GM23338 (cell line): ENCODE measurements at regions not wholly inside any gene's neighbourhood (a gene's known extent, or its start where the extent isn't known, plus 50 kb on each side); places are given as distances from the start of the nearest gene placed in this dataset.

ENCODE experiments used
- ATAC-seq: fragments of 200-7000 bp; cut with Tn5 transposase; 3 replicates; pipeline ENCODE4 v1.9.1; 2020
- DNase-seq: peaks from one replicate; pipeline ENCODE4 v3.0.0-alpha.2; 2015; ENCODE audit warnings: low spot score
- H2AFZ ChIP-seq: fragments of 200-600 bp; sonication (generic); 2 replicates; pipeline ENCODE4 v1.8.0; 2016; ENCODE audit warnings: antibody characterized with exemption, mild to moderate bottlenecking, moderate library complexity
- H3F3A ChIP-seq: fragments of 200-600 bp; sonication (generic); replicated peaks from 2 replicates; pipeline ENCODE4 v1.8.0; 2017; ENCODE audit warnings: antibody characterized with exemption, mixed run types, low read depth
- H3K27ac ChIP-seq: fragments of 200-600 bp; sonication (generic); 2 replicates; pipeline ENCODE4 v1.6.1; 2016; ENCODE audit warnings: low read depth
- H3K27me3 ChIP-seq: fragments of 200-600 bp; sonication (generic); 2 replicates; pipeline ENCODE4 v1.8.0; 2016; ENCODE audit warnings: mild to moderate bottlenecking, mixed run types, moderate library complexity; ENCODE audit not compliant: insufficient read depth
- H3K36me3 ChIP-seq: fragments of 200-600 bp; sonication (generic); 2 replicates; pipeline ENCODE4 v1.8.0; 2016; ENCODE audit warnings: mild to moderate bottlenecking; ENCODE audit not compliant: insufficient read depth
- H3K4me1 ChIP-seq: fragments of 200-600 bp; sonication (generic); 2 replicates; pipeline ENCODE4 v1.8.0; 2016; ENCODE audit warnings: mild to moderate bottlenecking, moderate library complexity; ENCODE audit not compliant: insufficient read depth
- H3K4me2 ChIP-seq: fragments of 200-600 bp; sonication (generic); 2 replicates; pipeline ENCODE4 v1.7.1; 2017; ENCODE audit warnings: mixed run types
- H3K4me3 ChIP-seq: fragments of 200-600 bp; sonication (generic); 2 replicates; pipeline ENCODE4 v1.6.1; 2016; ENCODE audit warnings: mixed run types
- H3K79me2 ChIP-seq: fragments of 200-600 bp; sonication (generic); replicated peaks from 2 replicates; pipeline ENCODE4 v1.8.0; 2017; ENCODE audit warnings: mild to moderate bottlenecking; ENCODE audit not compliant: insufficient read depth
- H3K9me2 ChIP-seq: fragments of 200-600 bp; sonication (generic); 2 replicates; pipeline ENCODE4 v1.8.0; 2017; ENCODE audit not compliant: insufficient read depth
- H4K20me1 ChIP-seq: fragments of 200-600 bp; sonication (generic); replicated peaks from 2 replicates; pipeline ENCODE4 v1.8.0; 2017; ENCODE audit warnings: mild to moderate bottlenecking; ENCODE audit not compliant: insufficient read depth
- H3K27ac Mint-ChIP-seq: 2 replicates; pipeline ENCODE4 v1.8.0; 2020; ENCODE audit warnings: inconsistent platforms, mild to moderate bottlenecking, moderate library complexity, mixed read lengths
- H3K27me3 Mint-ChIP-seq: 3 replicates; pipeline ENCODE4 v1.8.0; 2022; ENCODE audit warnings: low read depth, mild to moderate bottlenecking, moderate library complexity, mixed read lengths, inconsistent platforms; ENCODE audit not compliant: insufficient read depth, poor library complexity
- H3K36me3 Mint-ChIP-seq: 3 replicates; pipeline ENCODE4 v1.8.0; 2021; ENCODE audit warnings: low read depth, mild to moderate bottlenecking, inconsistent platforms, moderate library complexity, mixed read lengths
- H3K4me1 Mint-ChIP-seq: 3 replicates; pipeline ENCODE4 v1.8.0; 2020; ENCODE audit warnings: mild to moderate bottlenecking, inconsistent platforms, mixed read lengths
- H3K4me3 Mint-ChIP-seq: 3 replicates; pipeline ENCODE4 v1.8.0; 2021; ENCODE audit warnings: moderate library complexity, mild to moderate bottlenecking, inconsistent platforms, mixed read lengths
- H3K9me3 Mint-ChIP-seq: 3 replicates; pipeline ENCODE4 v1.8.0; 2020; ENCODE audit warnings: moderate library complexity, mild to moderate bottlenecking, inconsistent platforms, mixed read lengths
- CREB1 ChIP-seq: fragments of 250-450 bp; sonication (Bioruptor Pico); IDR thresholded peaks from 2 replicates; pipeline ENCODE4 v1.5.0; 2020; ENCODE audit warnings: low read depth, mild to moderate bottlenecking, moderate library complexity
- EZH2 ChIP-seq: fragments of 200-600 bp; sonication (generic); IDR thresholded peaks from one replicate; pipeline ENCODE4 v1.8.0; 2017; ENCODE audit warnings: antibody characterized with exemption, mild to moderate bottlenecking, low read depth; ENCODE audit not compliant: unreplicated experiment
- JUNB ChIP-seq: IDR thresholded peaks from one replicate; pipeline ENCODE4 v1.6.1; 2016; ENCODE audit warnings: antibody characterized with exemption; ENCODE audit not compliant: unreplicated experiment
- NANOG ChIP-seq: IDR thresholded peaks from 2 replicates; pipeline ENCODE4 v1.6.1; 2016; ENCODE audit warnings: antibody characterized with exemption, borderline replicate concordance
- POLR2AphosphoS5 ChIP-seq: IDR thresholded peaks from 2 replicates; pipeline ENCODE4 v1.6.1; 2016; ENCODE audit warnings: antibody characterized with exemption, low read depth
- REST ChIP-seq: IDR thresholded peaks from one replicate; pipeline ENCODE4 v1.6.1; 2018; ENCODE audit warnings: antibody characterized with exemption; ENCODE audit not compliant: unreplicated experiment
- ZNF114 ChIP-seq: fragments of 250-450 bp; sonication (Bioruptor Pico); IDR thresholded peaks from 2 replicates; pipeline ENCODE4 v1.5.0; 2020; ENCODE audit warnings: mild to moderate bottlenecking, moderate library complexity
- ZNF331 ChIP-seq: fragments of 250-450 bp; sonication (Bioruptor Pico); IDR thresholded peaks from 2 replicates; pipeline ENCODE4 v1.5.0; 2020; ENCODE audit warnings: low read depth, mild to moderate bottlenecking, moderate library complexity
- ZNF462 ChIP-seq: fragments of 250-450 bp; sonication (Bioruptor Pico); IDR thresholded peaks from 2 replicates; pipeline ENCODE4 v1.5.0; 2020; ENCODE audit warnings: mild to moderate bottlenecking, moderate library complexity
- TF ChIP-seq, protein P1 (sequence below): IDR thresholded peaks from 2 replicates; pipeline ENCODE4 v1.6.1; 2016; ENCODE audit warnings: antibody characterized with exemption

- TF ChIP-seq, protein P1, sequence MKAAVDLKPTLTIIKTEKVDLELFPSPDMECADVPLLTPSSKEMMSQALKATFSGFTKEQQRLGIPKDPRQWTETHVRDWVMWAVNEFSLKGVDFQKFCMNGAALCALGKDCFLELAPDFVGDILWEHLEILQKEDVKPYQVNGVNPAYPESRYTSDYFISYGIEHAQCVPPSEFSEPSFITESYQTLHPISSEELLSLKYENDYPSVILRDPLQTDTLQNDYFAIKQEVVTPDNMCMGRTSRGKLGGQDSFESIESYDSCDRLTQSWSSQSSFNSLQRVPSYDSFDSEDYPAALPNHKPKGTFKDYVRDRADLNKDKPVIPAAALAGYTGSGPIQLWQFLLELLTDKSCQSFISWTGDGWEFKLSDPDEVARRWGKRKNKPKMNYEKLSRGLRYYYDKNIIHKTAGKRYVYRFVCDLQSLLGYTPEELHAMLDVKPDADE: no peak
- TF ChIP-seq JUNB (no peak), CREB1 (CRISPR knock-in tag) (no peak), REST (no peak), EZH2 (no peak), POLR2AphosphoS5 (no peak)
These were observed 209.1 kb upstream of the CXCL12 start (continued) for GRCh38 chr10:44593952-44594351.

DNA sequence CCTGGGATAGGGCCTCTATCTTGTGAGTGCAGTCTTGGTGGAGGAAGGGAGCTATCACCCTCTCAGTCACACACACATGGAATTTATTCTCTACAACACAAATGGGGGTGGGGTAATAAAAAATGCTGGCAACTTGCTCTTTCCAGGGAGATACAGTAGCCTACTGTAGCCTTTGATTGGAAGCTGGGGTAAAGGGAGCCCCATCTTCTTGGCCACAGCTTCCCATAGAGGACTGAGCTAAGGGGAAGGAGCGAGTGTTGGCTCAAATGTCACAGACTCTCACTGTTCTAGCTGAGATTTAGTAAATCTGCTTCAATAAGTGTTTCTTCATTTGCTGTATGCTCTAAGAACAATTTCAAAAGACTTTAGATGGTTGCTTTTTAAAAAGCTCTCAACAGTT, 222.2 kb upstream of the CXCL12 start:
- H3K9me2 ChIP-seq: no peaks in the 10 kb centered on the region; the same call in 1 of the 2 replicates
- no peaks in the 10 kb centered on the region for H3K36me3 ChIP-seq
- H3K36me3 Mint-ChIP-seq: no peaks in the 10 kb centered on the region
- H3F3A ChIP-seq: no peaks in the 10 kb centered on the region
- no peaks in the 10 kb centered on the region; the same call in 2 of the 3 replicates for H3K4me1 Mint-ChIP-seq
- H3K4me3 Mint-ChIP-seq: no peak overlapping the region
- H3K4me2 ChIP-seq: no peak overlapping the region
- no peak for ATAC-seq
- no peak for DNase-seq
- no peak overlapping the region for H3K27ac ChIP-seq
- no peaks in the 10 kb centered on the region for H4K20me1 ChIP-seq
- H3K27ac Mint-ChIP-seq: no peak overlapping the region
- H3K4me1 ChIP-seq: no peaks in the 10 kb centered on the region
- H3K9me3 Mint-ChIP-seq: no peaks in the 10 kb centered on the region
- H3K4me3 ChIP-seq: no peak overlapping the region
- no peaks in the 10 kb centered on the region for H3K79me2 ChIP-seq
- H3K27me3 ChIP-seq: no peaks in the 10 kb centered on the region
- H2AFZ ChIP-seq: no peak overlapping the region
- H3K27me3 Mint-ChIP-seq: no peaks in the 10 kb centered on the region
- TF ChIP-seq, protein P1: no peak
- no peak for TF ChIP-seq ZNF114 (CRISPR knock-in tag)
- TF ChIP-seq ZNF462 (CRISPR knock-in tag): no peak
- no peak for TF ChIP-seq EZH2
- no peak for TF ChIP-seq ZNF331 (CRISPR knock-in tag)
- TF ChIP-seq NANOG: no peak
- TF ChIP-seq JUNB: no peak
